ENCODE measurements at regions not wholly inside any gene's neighbourhood (a gene's known extent, or its start where the extent isn't known, plus 50 kb on each side); places are given as distances from the start of the nearest gene placed in this dataset.
"Not testable (repeated sequence)": the region's sequence is repeated elsewhere in the genome, so short reads cannot be mapped to it uniquely, and the experiment has no call there.

DNA sequence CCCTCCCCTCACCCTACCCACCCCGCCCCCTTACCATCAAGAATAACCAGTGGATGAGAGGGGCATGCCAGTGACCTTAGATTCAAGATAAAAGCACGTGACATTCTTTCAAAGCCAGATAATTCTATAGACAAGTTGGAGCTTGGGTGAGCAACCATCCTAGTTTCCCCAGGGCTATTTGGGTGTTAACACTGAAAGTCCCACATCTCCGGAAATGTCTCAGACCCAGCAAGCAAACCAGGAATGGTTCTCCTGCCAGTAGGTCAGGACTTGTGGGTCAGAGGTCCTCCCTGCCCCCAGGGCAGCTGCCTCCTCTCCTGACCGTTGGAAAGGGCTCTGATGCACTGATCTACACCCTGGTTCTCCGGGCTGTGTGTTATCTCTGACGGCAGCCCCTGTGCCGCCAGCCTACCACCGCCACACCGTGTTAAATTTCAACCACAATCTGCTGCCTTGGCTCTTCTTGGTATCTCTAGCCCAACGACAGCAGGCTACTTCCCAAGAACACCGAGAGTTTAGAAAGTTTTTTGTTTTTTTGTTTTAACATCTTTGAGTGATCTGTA is 287.0 kb downstream of the BCL2L11 start:
- DNase-seq: not testable (repeated sequence)

DNA sequence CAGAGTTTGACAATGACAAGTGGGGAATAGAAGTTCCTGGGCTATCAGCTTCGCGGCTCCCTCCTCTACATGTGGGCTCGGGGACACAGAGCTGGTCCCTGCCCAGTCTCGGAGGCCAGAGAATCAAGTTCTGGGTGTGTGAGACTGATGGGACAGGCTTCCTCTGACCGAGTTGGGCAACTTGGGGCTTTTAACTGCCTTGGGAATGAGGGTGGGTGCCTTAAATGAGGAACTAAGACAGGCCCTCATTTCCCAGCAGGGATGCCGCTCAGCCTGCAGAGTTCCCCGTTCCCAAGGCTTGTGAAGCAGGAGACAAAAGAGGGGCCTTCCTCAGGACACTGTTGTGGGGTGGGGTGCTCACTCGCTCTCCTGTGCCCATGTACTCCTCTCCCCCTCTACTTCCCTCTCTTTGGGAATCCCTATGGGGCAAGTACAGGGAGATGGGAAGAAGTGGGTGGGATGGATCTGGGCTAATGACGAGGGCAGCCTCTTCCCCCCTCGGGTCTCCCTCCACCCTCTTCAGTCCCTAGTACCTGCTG is 290.2 kb downstream of the BCL2L11 start:
- DNase-seq: not testable (repeated sequence)

DNA sequence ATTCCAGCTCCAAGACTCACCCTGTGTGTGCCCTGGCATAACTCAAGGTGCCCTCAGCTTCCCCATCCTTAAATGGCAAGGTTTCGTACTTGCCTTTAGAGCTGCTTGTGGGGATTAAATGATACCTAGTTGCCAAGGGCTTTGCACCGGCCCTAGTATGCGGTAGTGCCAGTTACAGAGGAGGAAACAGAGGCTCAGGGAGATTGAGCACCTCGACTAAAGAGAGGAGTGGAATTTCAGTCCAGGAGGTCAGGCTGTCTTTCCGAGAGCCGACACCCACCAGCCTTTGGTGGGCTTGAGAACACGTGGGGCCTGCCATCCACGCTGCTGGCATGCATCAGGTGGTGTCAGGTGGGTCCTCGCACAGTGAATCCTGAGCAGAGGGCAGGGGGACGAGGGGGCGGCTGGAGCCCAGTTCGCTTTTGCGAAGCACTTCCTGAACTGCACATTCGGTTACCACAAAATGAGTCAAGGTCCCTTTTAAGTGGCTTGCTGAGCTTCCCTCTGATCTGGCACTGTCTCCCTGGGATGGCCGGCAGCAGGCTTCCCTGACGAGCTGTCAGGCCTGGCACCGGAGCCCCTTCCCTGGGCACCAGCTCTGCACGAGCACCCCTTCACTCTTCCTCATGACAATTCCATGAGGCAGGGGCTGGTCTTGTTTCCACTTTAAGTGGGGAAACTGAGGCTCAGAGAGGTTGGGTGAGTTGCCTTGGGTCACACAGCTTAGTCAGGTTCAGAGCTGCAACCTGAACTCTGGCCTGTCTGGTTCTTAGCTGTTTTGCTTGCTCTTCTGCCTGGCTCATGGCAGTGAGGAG is 291.4 kb downstream of the BCL2L11 start:
- not testable (repeated sequence) for DNase-seq

- not testable (repeated sequence) for DNase-seq
Observed at GRCh38 chr2:111412841-111413650, 292.3 kb downstream of the BCL2L11 start.

DNA sequence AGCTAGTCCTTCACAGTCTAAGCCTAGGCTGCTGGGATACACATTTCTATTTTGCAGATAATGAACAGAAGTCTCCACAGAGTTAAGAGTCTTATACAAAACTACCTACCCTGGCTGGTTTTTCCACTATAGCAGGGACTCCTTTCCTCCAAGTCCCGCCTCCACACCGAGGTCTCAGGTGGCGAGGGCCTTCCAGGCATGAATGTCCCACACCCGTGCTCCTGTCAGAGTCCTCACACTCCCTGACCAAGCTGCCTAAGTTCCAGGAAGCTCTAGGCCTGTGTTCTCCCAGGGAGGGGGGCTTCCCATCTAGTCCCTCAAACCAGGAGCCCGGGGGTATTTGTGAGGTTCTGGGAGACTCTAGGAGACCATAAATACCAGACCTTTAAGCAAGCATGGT is 293.2 kb downstream of the BCL2L11 start:
- not testable (repeated sequence) for DNase-seq

GRCh38 chr2:111415765-111416743 is 295.3 kb downstream of the BCL2L11 start:
- not testable (repeated sequence) for DNase-seq

DNA sequence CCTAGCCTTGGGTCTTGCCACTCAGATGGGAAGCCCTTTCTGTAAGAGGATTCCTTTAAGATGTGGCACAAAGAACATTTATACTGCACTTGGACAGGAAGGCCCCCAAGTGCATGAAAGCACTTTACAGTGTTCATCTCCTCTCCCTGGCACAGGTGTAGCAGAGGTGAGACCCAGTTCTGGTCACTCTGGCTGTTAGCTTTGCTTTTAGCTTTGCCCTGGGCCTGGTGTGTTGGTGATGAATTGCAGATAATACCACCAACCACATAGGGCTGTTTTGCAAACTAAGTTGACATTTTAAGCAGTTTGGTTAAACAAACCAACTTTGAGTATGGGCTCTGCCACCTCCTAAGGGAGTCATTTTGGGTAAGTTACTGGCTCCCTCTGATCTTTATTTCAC is 296.3 kb downstream of the BCL2L11 start:
- not testable (repeated sequence) for DNase-seq

- not testable (repeated sequence) for DNase-seq
Observed at GRCh38 chr2:111418091-111418875, 297.6 kb downstream of the BCL2L11 start.

DNA sequence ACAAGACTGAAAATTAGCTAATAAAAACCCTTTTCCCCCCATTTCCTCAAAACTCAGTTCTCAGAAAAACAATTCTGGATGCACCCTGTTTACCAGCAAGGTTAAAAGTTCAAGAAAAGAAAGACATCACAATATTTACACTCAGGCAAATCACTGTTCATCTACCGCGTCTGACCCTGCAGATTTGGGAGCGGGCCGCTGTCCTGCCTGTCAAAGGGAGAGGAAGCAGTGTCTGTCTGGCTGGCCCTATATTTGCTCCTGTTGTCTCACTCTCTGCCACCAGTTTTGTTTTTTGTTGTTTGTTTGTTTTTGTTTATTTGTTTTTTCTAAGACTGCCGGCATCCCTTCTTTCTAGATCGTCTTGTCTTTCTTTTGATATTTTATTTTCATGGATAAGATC is 299.4 kb downstream of the BCL2L11 start:
- not testable (repeated sequence) for DNase-seq

- DNase-seq: not testable (repeated sequence)
Observed at GRCh38 chr2:111420835-111421234, 300.1 kb downstream of the BCL2L11 start.

DNA sequence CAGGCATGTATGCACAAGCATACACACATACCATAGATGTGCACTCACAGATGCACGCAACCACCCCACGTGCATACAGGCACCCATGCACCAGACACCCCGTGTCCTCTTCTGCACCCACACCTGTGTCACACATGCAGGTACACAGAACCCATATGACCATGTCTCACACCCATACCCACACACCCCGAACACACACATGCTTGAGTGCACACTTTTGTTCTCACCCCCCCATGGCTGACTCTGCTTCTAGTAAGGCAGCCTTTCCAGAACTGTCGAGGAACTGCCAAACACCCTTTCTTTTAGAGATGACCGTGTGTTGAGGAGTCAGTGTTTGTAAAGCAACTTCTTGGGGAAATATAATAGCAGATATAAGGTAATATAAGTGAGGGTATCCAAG is 301.2 kb downstream of the BCL2L11 start:
- DNase-seq: not testable (repeated sequence)

GRCh38 chr2:111422562-111422961 is 301.8 kb downstream of the BCL2L11 start:
- not testable (repeated sequence) for DNase-seq

- DNase-seq: not testable (repeated sequence)
Observed at GRCh38 chr2:111423184-111423583, 302.5 kb downstream of the BCL2L11 start.

GRCh38 chr2:111424176-111424575 is 303.5 kb downstream of the BCL2L11 start:
- DNase-seq: not testable (repeated sequence)

DNA sequence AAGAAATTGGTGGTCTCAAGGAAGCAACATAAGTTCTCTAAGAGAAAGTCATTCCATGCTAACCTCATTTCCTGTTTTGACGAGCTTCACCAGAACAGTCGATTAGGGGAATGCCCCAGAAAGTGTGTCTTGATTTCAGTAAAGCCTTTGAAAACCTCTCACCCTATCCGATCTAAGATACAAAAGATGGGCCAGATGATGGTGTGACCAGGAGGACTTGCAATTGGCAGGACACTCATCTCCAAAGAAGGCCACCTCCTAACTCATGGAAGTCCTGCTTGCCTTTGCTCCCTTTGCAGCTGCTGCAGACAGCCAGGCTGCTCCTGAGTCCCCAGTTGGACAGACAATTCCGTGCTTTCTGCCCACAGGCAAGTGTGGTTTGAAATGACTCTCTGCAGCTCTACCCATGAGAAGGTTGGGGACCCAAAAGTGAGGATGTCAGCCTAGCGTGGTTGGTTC is 304.2 kb downstream of the BCL2L11 start:
- not testable (repeated sequence) for DNase-seq

DNA sequence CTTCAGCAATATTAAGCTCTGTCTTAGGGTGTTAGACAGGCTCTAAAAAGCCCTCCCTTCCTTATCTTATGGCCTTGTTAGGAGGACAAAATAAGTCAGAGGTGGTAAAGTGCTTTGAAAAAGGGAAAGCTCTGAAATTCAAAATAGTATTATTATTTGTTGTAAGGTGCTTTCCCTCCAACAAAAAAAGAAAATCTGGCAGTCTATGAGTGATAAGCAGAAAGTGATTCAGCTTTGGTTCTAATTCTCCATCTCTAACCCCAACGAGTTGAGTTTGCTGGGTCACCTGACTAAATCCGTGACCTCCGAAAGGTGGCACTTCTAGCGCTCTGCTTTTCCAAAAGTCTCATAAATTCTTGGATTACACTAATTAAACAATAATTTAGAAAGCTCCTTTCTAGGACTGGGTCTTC is 305.1 kb downstream of the BCL2L11 start:
- DNase-seq: not testable (repeated sequence)

DNA sequence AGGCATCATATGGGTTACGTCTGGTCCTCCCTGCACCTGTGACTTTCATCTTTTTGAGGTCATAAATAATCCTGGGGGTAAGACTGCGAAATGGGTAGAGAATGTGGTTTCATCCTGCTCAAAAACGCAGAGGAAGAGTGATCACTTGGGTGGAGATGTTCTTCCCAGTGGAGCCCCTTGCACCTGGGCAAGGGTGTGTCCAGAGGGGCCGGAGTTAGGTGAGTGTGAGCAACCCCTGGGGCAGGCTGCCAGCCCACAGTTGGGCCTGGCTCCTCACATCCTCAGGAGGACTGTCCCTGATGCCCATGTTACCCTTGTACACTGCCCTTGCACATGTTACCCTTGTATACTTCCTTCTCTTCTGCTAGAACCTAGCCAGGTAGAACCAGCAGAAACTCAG is 306.6 kb downstream of the BCL2L11 start:
- DNase-seq: not testable (repeated sequence)

DNA sequence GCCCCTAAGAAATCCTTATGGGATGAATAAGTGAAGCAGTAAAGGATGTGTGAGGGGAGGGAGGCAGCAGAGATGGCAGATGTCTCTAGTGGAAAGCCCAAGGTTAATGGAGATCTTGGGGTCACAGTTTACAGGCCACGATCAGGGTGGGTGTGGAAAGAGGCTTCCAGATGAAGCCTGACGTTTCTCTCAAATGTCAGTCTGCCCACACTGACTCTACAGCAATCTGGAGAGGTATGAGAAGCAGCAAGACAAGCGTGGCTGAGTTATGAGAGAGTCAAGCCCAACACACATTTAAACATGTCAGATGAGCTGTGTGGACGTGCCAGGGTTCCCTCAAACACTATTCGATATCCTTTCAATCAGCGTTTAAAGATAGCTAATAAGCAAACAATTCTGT is 308.2 kb downstream of the BCL2L11 start:
- DNase-seq: not testable (repeated sequence)

GRCh38 chr2:111429353-111429752 is 308.6 kb downstream of the BCL2L11 start:
- not testable (repeated sequence) for DNase-seq

GRCh38 chr2:111430817-111431661 is 310.3 kb downstream of the BCL2L11 start:
- DNase-seq: not testable (repeated sequence)
